Stomach (tissue), 8 donors: ENCODE measurements at regions not wholly inside any gene's neighbourhood (a gene's known extent, or its start where the extent isn't known, plus 50 kb on each side); places are given as distances from the start of the nearest gene placed in this dataset.

Source experiments
- DNase-seq, 2 donors: peaks; one replicate each; pipeline versions ENCODE4 v3.0.0 to v3.0.0-alpha.2; 2013 to 2019
- H3K27ac ChIP-seq, 5 donors: fragments of 200-600 bp in 4 of 5; sonication (generic) in 4 of 5; one replicate each; pipeline ENCODE4 v1.5.1; 2013 to 2019; ENCODE audit warnings: mild to moderate bottlenecking in 1 of 5, moderate library complexity in 1 of 5
- H3K27me3 ChIP-seq, 3 donors: fragments of 200-600 bp; sonication (generic); one replicate each; pipeline ENCODE4 v1.5.1; 2017 to 2019; ENCODE audit warnings: mixed run types in 1 of 3
- H3K36me3 ChIP-seq, 4 donors: fragments of 200-600 bp; sonication (generic); 1 replicate in 3 of 4; 2 replicates in 1 of 4; pipeline ENCODE4 v1.5.1; 2016 to 2019
- H3K4me1 ChIP-seq, 4 donors: fragments of 200-600 bp; sonication (generic); one replicate each; pipeline ENCODE4 v1.5.1; 2016 to 2019
- H3K4me3 ChIP-seq, 4 donors: fragments of 200-600 bp; sonication (generic) in 3 of 4; one replicate each; pipeline ENCODE4 v1.5.1; 2016 to 2019; ENCODE audit warnings: mild to moderate bottlenecking in 1 of 4
- H3K9me3 ChIP-seq, 4 donors: fragments of 200-600 bp; sonication (generic); one replicate each; pipeline ENCODE4 v1.5.1; 2016 to 2019
- CTCF ChIP-seq, 7 experiments: fragments of 450-650 bp in 4 of 7; fragments of 200-600 bp in 3 of 7; sonication (generic) in 3 of 7; IDR thresholded peaks; one replicate each; pipeline ENCODE4 v1.5.1; 2016 to 2019; ENCODE audit warnings: antibody characterized with exemption in 7 of 7, control low read depth in 2 of 7, mild to moderate bottlenecking in 1 of 7
- EP300 ChIP-seq: sonication (generic); formaldehyde crosslinking; IDR thresholded peaks from one replicate; pipeline ENCODE4 v1.6.1; 2017; ENCODE audit warnings: antibody characterized with exemption
- POLR2A ChIP-seq, 4 donors: fragments of 450-650 bp; IDR thresholded peaks; one replicate each; pipeline ENCODE4 v1.6.1; 2016; ENCODE audit warnings: antibody characterized with exemption in 4 of 4, control low read depth in 2 of 4, mild to moderate bottlenecking in 1 of 4, moderate library complexity in 1 of 4
- POLR2AphosphoS5 ChIP-seq, 3 donors: sonication (generic); formaldehyde crosslinking; IDR thresholded peaks; one replicate each; pipeline ENCODE4 v1.6.1; 2016; ENCODE audit warnings: antibody characterized with exemption in 3 of 3
- WGBS, 5 donors: extraction: QIAGEN DNeasy Blood & Tissue Kit in 3 of 5; methylation state at CpG; one replicate each; pipeline versions ENCODE4 v1.1.5 to v1.1.7; 2013 to 2018; 5-methylcytosine and 5-hydroxymethylcytosine counted together
- intact Hi-C: fragments of 100-400 bp; cut with DNase I; formaldehyde crosslinking; loops from one replicate; pipeline ENCODE4 v1.15.1; 2023; ENCODE audit warnings: low total_unique reads
- donor health status: healthy with polysubstance abuse.
- donor health status: Bipolar disorder and iron deficiency.
- donor health status: healthy.

- Histone ChIP-seq H3K4me3 (no peak overlapping the region), H3K9me3 (peaks cover 0 to 14% (median 0%) of the 10 kb centered on the region in 4 donors), H3K27ac (no peak overlapping the region), H3K27me3 (no peaks in the 10 kb centered on the region), H3K4me1 (no peaks in the 10 kb centered on the region), H3K36me3 (no peaks in the 10 kb centered on the region)
- no peak for TF ChIP-seq EP300
- DNase-seq, result no peak
- intact Hi-C loops, result no loop called here
- WGBS, 5 donors, result 68 to 87% (median 73%) methylated on average over 4 of the region's 4 CpGs
Measured at GRCh38 chr2:60148716-60149115, 404.7 kb downstream of the BCL11A start.

- no peak for DNase-seq
- H3K4me1 ChIP-seq, result no peaks in the 10 kb centered on the region
- no peak overlapping the region for H3K27ac ChIP-seq
- no peak overlapping the region for H3K4me3 ChIP-seq
- no peaks in the 10 kb centered on the region for H3K27me3 ChIP-seq
- H3K36me3 ChIP-seq, result no peaks in the 10 kb centered on the region
- H3K9me3 ChIP-seq, result peaks cover 3 to 13% (median 11%) of the 10 kb centered on the region in 4 donors
- intact Hi-C loops, result no loop called here
- WGBS, 5 donors, result 48 to 85% (median 77%) methylated on average over 2 to 3 of the region's 3 CpGs
- TF ChIP-seq CTCF (IDR thresholded peaks at IDR 0.05), result no peak
- TF ChIP-seq POLR2A (IDR thresholded peaks at IDR 0.05), result no peak
- no peak for TF ChIP-seq POLR2AphosphoS5 (IDR thresholded peaks at IDR 0.05)
- no peak for TF ChIP-seq EP300
Measured at GRCh38 chr2:60140185-60140584, 413.3 kb downstream of the BCL11A start.

DNA sequence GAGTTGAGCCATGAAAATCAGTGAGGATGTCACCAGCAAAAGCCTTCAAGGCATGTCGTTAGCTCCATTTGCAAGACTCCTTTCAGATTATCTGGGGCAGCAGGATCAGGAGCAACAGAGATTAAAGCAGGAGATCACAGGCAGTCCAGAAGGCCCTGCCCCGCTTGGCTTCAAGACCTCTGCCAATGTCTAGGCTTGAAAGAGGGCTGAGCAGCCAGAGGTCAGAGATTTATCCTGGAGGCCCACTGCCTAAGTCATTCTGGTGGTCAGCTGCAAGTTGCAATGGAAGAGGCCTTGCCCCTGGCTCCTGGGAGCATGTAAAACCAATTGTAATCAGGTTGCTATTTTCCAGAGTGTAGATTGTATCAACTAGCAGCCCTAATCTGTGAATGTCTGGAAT, 416.5 kb downstream of the BCL11A start:
- H3K27ac ChIP-seq, result no peak overlapping the region
- TF ChIP-seq EP300, result no peak
- no peak for TF ChIP-seq POLR2A (IDR thresholded peaks at IDR 0.05)
- no peak for TF ChIP-seq POLR2AphosphoS5 (IDR thresholded peaks at IDR 0.05)
- no peak for TF ChIP-seq CTCF (IDR thresholded peaks at IDR 0.05)
- H3K9me3 ChIP-seq, result peaks cover 3 to 18% (median 12%) of the 10 kb centered on the region in 4 donors
- no peak for DNase-seq
- no peaks in the 10 kb centered on the region for H3K4me1 ChIP-seq
- WGBS, 5 donors, result 77 to 87% (median 86%) methylated on average over 2 of the region's 2 CpGs
- H3K36me3 ChIP-seq, result no peaks in the 10 kb centered on the region
- no peaks in the 10 kb centered on the region for H3K27me3 ChIP-seq
- intact Hi-C loops, result no loop called here
- no peak overlapping the region for H3K4me3 ChIP-seq

DNA sequence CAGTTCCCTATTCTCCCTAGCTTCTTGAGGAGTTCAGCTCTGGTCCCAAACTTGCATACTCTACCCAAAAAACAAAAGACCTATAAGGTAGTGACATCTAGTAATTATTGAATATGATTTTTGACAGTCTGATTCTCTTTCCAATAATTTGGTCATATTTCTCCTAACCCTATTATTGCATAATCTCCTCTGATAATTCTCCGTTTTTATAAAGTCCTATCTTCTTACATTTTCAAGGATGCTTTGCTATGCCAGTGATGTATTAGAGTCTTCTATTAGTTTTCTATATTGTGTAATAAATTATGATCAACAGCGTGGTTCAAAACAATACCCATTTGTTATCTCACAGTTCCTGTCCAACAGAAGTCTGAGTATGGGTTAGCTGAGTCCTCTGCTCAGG, 426.3 kb downstream of the BCL11A start:
- intact Hi-C loops, result no loop called here
- Histone ChIP-seq H3K36me3 (no peaks in the 10 kb centered on the region), H3K27ac (no peak overlapping the region), H3K9me3 (peaks cover 0 to 10% (median 0%) of the 10 kb centered on the region in 4 donors), H3K4me1 (no peaks in the 10 kb centered on the region), H3K27me3 (no peaks in the 10 kb centered on the region), H3K4me3 (no peak overlapping the region)
- no peak for DNase-seq
- WGBS, 5 donors, result 88 to 95% (median 90%) methylated on average over 2 of the region's 2 CpGs
- TF ChIP-seq POLR2A (IDR thresholded peaks at IDR 0.05) (no peak), CTCF (IDR thresholded peaks at IDR 0.05) (no peak), EP300 (no peak), POLR2AphosphoS5 (IDR thresholded peaks at IDR 0.05) (no peak)

- TF ChIP-seq CTCF (IDR thresholded peaks at IDR 0.05) (no peak), POLR2A (IDR thresholded peaks at IDR 0.05) (no peak), POLR2AphosphoS5 (IDR thresholded peaks at IDR 0.05) (no peak), EP300 (no peak)
- 41 to 52% (median 47%) methylated on average over 8 of the region's 8 CpGs for WGBS, 5 donors
- Histone ChIP-seq H3K4me3 (no peak overlapping the region), H3K9me3 (no peaks in the 10 kb centered on the region), H3K27ac (no peak overlapping the region), H3K4me1 (no peaks in the 10 kb centered on the region), H3K27me3 (no peaks in the 10 kb centered on the region), H3K36me3 (no peaks in the 10 kb centered on the region)
- intact Hi-C loops, result no loop called here
- no peak for DNase-seq
Measured at GRCh38 chr2:60125611-60126426, 427.6 kb downstream of the BCL11A start.
